Panc1 (cell line): ENCODE measurements at regions not wholly inside any gene's neighbourhood (a gene's known extent, or its start where the extent isn't known, plus 50 kb on each side); places are given as distances from the start of the nearest gene placed in this dataset.

Source experiments
- CTCF ChIP-seq: fragments of 450-650 bp; IDR thresholded peaks from 2 replicates; pipeline ENCODE4 v1.5.1; 2017; ENCODE audit warnings: mild to moderate bottlenecking
- REST ChIP-seq, 2 experiments: IDR thresholded peaks; 2 replicates each; pipeline ENCODE4 v1.6.1; 2011 to 2012; ENCODE audit warnings: low read depth in 2 of 2, control low read depth in 1 of 2, low read length in 1 of 2, mild to moderate bottlenecking in 1 of 2, moderate library complexity in 1 of 2; ENCODE audit not compliant: insufficient read depth in 1 of 2

- no peak for TF ChIP-seq REST (IDR thresholded peaks at IDR 0.05; ENCODE audit: insufficient read depth in 1 of 2, low read depth in 2 of 2, low read length in 1 of 2)
- TF ChIP-seq CTCF = no peak
Observed at GRCh38 chr6:140915103-140915502, 1217.6 kb upstream of the GJE1 start.
